HG02610 (cell line): ENCODE measurements at regions not wholly inside any gene's neighbourhood (a gene's known extent, or its start where the extent isn't known, plus 50 kb on each side); places are given as distances from the start of the nearest gene placed in this dataset.

Source experiments
- ATAC-seq: cut with Tn5 transposase; IDR thresholded peaks from one replicate; pipeline ENCODE4 v1.9.1; 2021; ENCODE audit warnings: mild to moderate bottlenecking, moderate library complexity; ENCODE audit not compliant: unreplicated experiment

DNA sequence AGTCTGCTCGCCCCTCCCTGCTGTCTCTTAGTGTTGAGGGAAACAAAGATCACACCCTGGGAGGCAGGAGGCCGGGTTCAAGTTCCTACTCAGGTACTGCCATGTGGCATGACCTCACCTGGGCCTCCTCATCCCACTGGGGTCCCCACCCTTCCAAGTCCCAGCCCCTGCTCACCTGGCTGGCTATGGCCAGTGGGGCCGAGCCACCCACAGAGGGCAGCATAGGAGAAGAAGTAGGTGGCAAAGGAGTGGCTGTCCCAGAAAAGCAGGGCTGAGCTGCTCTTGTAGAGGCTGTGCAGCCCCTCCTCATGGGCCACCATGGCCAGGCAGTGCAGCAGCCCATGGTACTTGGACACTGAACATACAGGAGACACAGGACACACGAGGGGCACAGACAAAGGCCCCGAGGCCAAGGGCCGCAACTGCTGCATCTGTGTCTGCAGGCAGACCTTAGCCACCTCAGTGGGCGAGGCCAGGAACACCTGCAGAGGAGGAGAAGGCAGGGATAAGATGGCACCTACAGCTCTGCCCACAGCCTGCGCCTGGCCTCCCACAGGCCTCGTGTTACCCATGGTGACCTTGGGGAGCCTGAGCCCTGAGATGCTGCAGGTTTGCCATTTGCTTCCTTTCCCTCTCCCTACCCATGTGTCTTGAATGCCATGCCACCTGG lies 50.6 kb upstream of the MPEG1 start:
- ATAC-seq = no peak
